ENCODE measurements at regions not wholly inside any gene's neighbourhood (a gene's known extent, or its start where the extent isn't known, plus 50 kb on each side); places are given as distances from the start of the nearest gene placed in this dataset.

DNA sequence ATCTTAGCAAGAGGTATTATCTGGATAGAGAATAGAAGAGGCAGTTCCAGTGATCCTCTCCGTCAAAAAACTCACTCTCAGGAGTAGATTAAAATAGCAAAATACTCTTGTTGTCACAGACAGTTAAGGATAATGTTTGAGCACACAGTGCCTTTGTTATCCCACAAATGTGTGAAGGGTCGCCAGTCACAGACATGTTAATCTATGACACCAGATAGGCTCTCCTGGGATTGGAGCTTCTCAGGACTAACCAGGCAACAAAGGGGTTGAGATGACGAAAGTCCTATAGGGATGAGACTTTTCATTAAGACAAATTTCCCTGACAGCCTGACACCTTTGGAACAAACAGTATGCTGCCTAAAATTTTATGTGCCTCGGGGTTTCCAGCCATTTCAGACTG lies 1947.1 kb downstream of the OLFM4 start:
- TF ChIP-seq, protein P1, sequence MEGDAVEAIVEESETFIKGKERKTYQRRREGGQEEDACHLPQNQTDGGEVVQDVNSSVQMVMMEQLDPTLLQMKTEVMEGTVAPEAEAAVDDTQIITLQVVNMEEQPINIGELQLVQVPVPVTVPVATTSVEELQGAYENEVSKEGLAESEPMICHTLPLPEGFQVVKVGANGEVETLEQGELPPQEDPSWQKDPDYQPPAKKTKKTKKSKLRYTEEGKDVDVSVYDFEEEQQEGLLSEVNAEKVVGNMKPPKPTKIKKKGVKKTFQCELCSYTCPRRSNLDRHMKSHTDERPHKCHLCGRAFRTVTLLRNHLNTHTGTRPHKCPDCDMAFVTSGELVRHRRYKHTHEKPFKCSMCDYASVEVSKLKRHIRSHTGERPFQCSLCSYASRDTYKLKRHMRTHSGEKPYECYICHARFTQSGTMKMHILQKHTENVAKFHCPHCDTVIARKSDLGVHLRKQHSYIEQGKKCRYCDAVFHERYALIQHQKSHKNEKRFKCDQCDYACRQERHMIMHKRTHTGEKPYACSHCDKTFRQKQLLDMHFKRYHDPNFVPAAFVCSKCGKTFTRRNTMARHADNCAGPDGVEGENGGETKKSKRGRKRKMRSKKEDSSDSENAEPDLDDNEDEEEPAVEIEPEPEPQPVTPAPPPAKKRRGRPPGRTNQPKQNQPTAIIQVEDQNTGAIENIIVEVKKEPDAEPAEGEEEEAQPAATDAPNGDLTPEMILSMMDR (IDR thresholded peaks at IDR 0.05), result no peak
- no peak for TF ChIP-seq POLR2A (IDR thresholded peaks at IDR 0.05)

All from thyroid gland (tissue), 4 donors.